SH-SY5Y (cell line): ENCODE measurements at regions not wholly inside any gene's neighbourhood (a gene's known extent, or its start where the extent isn't known, plus 50 kb on each side); places are given as distances from the start of the nearest gene placed in this dataset.

Source experiments
- GATA2 ChIP-seq: IDR thresholded peaks from 2 replicates; pipeline ENCODE4 v1.6.1; 2011; ENCODE audit warnings: mild to moderate bottlenecking, low read depth, low read length
- GATA3 ChIP-seq: IDR thresholded peaks from 2 replicates; pipeline ENCODE4 v1.6.1; 2011; ENCODE audit warnings: low read depth, mild to moderate bottlenecking, low read length, moderate library complexity

GRCh38 chr17:77311371-77311981 is 170.7 kb downstream of the SEC14L1 start:
- TF ChIP-seq GATA3 (no peak), GATA2 (no peak)
